Caco-2 (cell line): ENCODE measurements at regions not wholly inside any gene's neighbourhood (a gene's known extent, or its start where the extent isn't known, plus 50 kb on each side); places are given as distances from the start of the nearest gene placed in this dataset.

Experiments used
- BruUV-seq: library from RNA; stranded (reverse); fragments of 400-500 nt; replicated peaks from 2 replicates; lab custom pipeline; 2021; lab: Mats Ljungman, UMichigan
- CTCF ChIA-PET: fragments of 300-600 bp; sonication (Branson Sonifier 250); formaldehyde crosslinking; loops from one replicate; lab custom pipeline; 2022; ENCODE audit warnings: antibody characterized with exemption; lab: Charles Lee
- POLR2A ChIA-PET: fragments of 300-600 bp; sonication (Branson Sonifier 250); formaldehyde crosslinking; loops from one replicate; lab custom pipeline; 2022; ENCODE audit warnings: antibody characterized with exemption; lab: Charles Lee
- DNase-seq, 2 experiments: peaks; one replicate each; pipeline versions ENCODE4 v3.0.0 to v3.0.0-alpha.2; 2020 to 2022
- H3K27me3 ChIP-seq: replicated peaks from 2 replicates; pipeline ENCODE4 v1.6.0; 2011; ENCODE audit warnings: low read length; ENCODE audit not compliant: control insufficient read depth, insufficient read depth
- H3K36me3 ChIP-seq: 2 replicates; pipeline ENCODE4 v1.5.1; 2011; ENCODE audit warnings: low read length; ENCODE audit not compliant: control insufficient read depth, insufficient read depth
- H3K4me1 ChIP-seq: fragments of 250-450 bp; sonication (Bioruptor Pico); 2 replicates; pipeline ENCODE4 v1.5.1; 2020; ENCODE audit warnings: mild to moderate bottlenecking
- H3K4me3 ChIP-seq: 2 replicates; pipeline ENCODE4 v1.5.1; 2011; ENCODE audit warnings: low read depth, mild to moderate bottlenecking, control low read depth, low read length
- H3K9me3 ChIP-seq: fragments of 250-450 bp; sonication (Bioruptor Pico); 2 replicates; pipeline ENCODE4 v1.5.1; 2020; ENCODE audit warnings: mild to moderate bottlenecking, moderate library complexity
- H3K27ac Mint-ChIP-seq: one replicate; pipeline ENCODE4 v1.8.0; 2022; ENCODE audit warnings: mixed read lengths; ENCODE audit not compliant: unreplicated experiment
- H3K27me3 Mint-ChIP-seq: one replicate; pipeline ENCODE4 v1.8.0; 2022; ENCODE audit warnings: mixed read lengths; ENCODE audit not compliant: insufficient read depth, unreplicated experiment
- H3K36me3 Mint-ChIP-seq: one replicate; pipeline ENCODE4 v1.8.0; 2022; ENCODE audit warnings: mild to moderate bottlenecking, mixed read lengths; ENCODE audit not compliant: insufficient read depth, unreplicated experiment
- H3K4me1 Mint-ChIP-seq: one replicate; pipeline ENCODE4 v1.8.0; 2022; ENCODE audit warnings: low read depth, mixed read lengths; ENCODE audit not compliant: unreplicated experiment
- H3K4me3 Mint-ChIP-seq: one replicate; pipeline ENCODE4 v1.8.0; 2022; ENCODE audit warnings: mild to moderate bottlenecking, moderate library complexity, mixed read lengths; ENCODE audit not compliant: unreplicated experiment
- H3K9me3 Mint-ChIP-seq: one replicate; pipeline ENCODE4 v1.8.0; 2022; ENCODE audit warnings: mixed read lengths; ENCODE audit not compliant: unreplicated experiment
- CTCF ChIP-seq, 2 experiments: fragments of 200-600 bp in 1 of 2; IDR thresholded peaks; 1 replicate in 1 of 2; 2 replicates in 1 of 2; pipeline versions ENCODE4 v1.5.1 to v1.8.0; 2011 to 2022; ENCODE audit warnings: antibody characterized with exemption in 1 of 2, control low read depth in 1 of 2, inconsistent platforms in 1 of 2, low read depth in 1 of 2, low read length in 1 of 2, mild to moderate bottlenecking in 1 of 2, moderate library complexity in 1 of 2; ENCODE audit not compliant: insufficient read depth in 1 of 2, severe bottlenecking in 1 of 2, unreplicated experiment in 1 of 2
- intact Hi-C: fragments of 100-400 bp; cut with micrococcal nuclease; formaldehyde crosslinking; loops from one replicate; pipeline ENCODE4 v1.10.0; 2022; ENCODE audit not compliant: unreplicated experiment

GRCh38 chr16:52896478-52897164 is 156.1 kb downstream of the CHD9NB start:
- Histone ChIP-seq H3K36me3 (no peaks in the 10 kb centered on the region), H3K4me3 (no peak overlapping the region), H3K27me3 (no peaks in the 10 kb centered on the region), H3K4me1 (no peaks in the 10 kb centered on the region), H3K9me3 (no peaks in the 10 kb centered on the region)
- peaks cover 11% of the 10 kb centered on the region for H3K9me3 Mint-ChIP-seq
- peaks cover 5% of the 10 kb centered on the region for H3K27me3 Mint-ChIP-seq
- POLR2A ChIA-PET = no interaction called here
- H3K27ac Mint-ChIP-seq = no peak overlapping the region
- CTCF ChIA-PET = no interaction called here
- BruUV-seq = no TSS peak
- H3K4me3 Mint-ChIP-seq = no peak overlapping the region
- H3K36me3 Mint-ChIP-seq = no peaks in the 10 kb centered on the region
- no peaks in the 10 kb centered on the region for H3K4me1 Mint-ChIP-seq
- no peak for TF ChIP-seq CTCF (IDR thresholded peaks at IDR 0.05; ENCODE audit: insufficient read depth in 1 of 2, low read depth in 1 of 2, low read length in 1 of 2, severe bottlenecking in 1 of 2, unreplicated experiment in 1 of 2)
- intact Hi-C loops = no loop called here
- no peak for DNase-seq

DNA sequence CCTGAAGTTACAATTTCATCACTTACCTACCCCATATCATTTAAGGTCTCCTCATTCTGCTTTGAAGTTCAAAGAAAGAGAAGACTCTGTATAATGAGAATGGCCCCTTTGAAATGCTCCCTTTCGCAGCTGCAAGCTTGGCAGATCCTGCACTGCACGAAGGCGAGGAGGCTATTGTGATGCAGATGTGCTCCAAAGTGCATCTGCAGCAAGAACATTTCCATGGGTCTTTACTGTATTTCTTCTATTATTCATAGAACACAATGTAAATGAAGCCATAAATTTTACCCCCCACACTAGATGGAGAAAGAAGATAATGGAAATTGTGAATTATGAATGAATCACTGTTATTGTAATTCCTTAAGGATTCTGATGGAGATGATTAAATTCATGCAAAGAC is 178.7 kb downstream of the CHD9NB start:
- H3K27ac Mint-ChIP-seq = no peak overlapping the region
- peaks cover 12% of the 10 kb centered on the region for H3K27me3 Mint-ChIP-seq
- no peak for TF ChIP-seq CTCF (IDR thresholded peaks at IDR 0.05; ENCODE audit: insufficient read depth in 1 of 2, low read depth in 1 of 2, low read length in 1 of 2, severe bottlenecking in 1 of 2, unreplicated experiment in 1 of 2)
- ChIA-PET POLR2A (no interaction called here), CTCF (no interaction called here)
- DNase-seq = no peak
- Histone ChIP-seq H3K9me3 (peaks cover 3% of the 10 kb centered on the region; the same call in 1 of the 2 replicates), H3K36me3 (no peaks in the 10 kb centered on the region), H3K27me3 (no peaks in the 10 kb centered on the region), H3K4me3 (no peak overlapping the region), H3K4me1 (no peaks in the 10 kb centered on the region)
- no peaks in the 10 kb centered on the region for H3K36me3 Mint-ChIP-seq
- no peaks in the 10 kb centered on the region for H3K4me1 Mint-ChIP-seq
- intact Hi-C loops = no loop called here
- H3K4me3 Mint-ChIP-seq = no peak overlapping the region
- H3K9me3 Mint-ChIP-seq = peaks cover 2% of the 10 kb centered on the region
- BruUV-seq = no TSS peak

DNA sequence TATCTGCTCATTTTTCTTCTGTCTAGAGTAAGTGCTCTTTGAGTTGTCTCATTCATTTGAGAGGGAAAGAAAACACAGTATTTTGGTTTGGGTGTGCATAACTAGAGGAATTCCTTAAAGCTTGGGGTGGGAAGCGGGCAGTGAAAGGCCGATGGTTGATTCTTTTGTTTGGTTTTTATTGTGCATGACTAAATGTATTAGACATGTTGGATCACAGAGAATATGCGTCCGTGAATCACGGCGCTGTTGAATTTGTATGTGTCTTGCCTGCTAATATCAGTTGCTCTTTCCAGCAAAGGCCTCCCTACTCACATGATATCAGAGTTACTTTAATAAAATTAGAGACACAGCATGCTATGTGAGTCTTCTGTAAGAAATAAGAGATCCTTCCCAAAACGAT is 180.0 kb downstream of the CHD9NB start:
- no peak overlapping the region for H3K4me3 Mint-ChIP-seq
- no TSS peak for BruUV-seq
- no peak for TF ChIP-seq CTCF (IDR thresholded peaks at IDR 0.05; ENCODE audit: insufficient read depth in 1 of 2, low read depth in 1 of 2, low read length in 1 of 2, severe bottlenecking in 1 of 2, unreplicated experiment in 1 of 2)
- no peaks in the 10 kb centered on the region for H3K36me3 Mint-ChIP-seq
- no peaks in the 10 kb centered on the region for H3K4me1 Mint-ChIP-seq
- H3K4me1 ChIP-seq = no peaks in the 10 kb centered on the region
- peaks cover 11% of the 10 kb centered on the region for H3K9me3 Mint-ChIP-seq
- ChIA-PET POLR2A (no interaction called here), CTCF (no interaction called here)
- no peaks in the 10 kb centered on the region for H3K36me3 ChIP-seq
- no peak overlapping the region for H3K4me3 ChIP-seq
- no peak for DNase-seq
- H3K9me3 ChIP-seq = peaks cover 3% of the 10 kb centered on the region; the same call in 1 of the 2 replicates
- peaks cover 10% of the 10 kb centered on the region for H3K27me3 Mint-ChIP-seq
- no peak overlapping the region for H3K27ac Mint-ChIP-seq
- intact Hi-C loops = no loop called here
- no peaks in the 10 kb centered on the region for H3K27me3 ChIP-seq
